Adrenal gland (tissue), 9 donors: ENCODE measurements at regions not wholly inside any gene's neighbourhood (a gene's known extent, or its start where the extent isn't known, plus 50 kb on each side); places are given as distances from the start of the nearest gene placed in this dataset.

ENCODE experiments used
- DNase-seq, 7 donors: peaks; one replicate each; pipeline ENCODE4 v3.0.0-alpha.2; 2019 to 2020
- H3K27ac ChIP-seq, 5 donors: fragments of 200-600 bp; sonication (generic) in 4 of 5; 1 replicate in 3 of 5; 2 replicates in 2 of 5; pipeline versions ENCODE4 v1.5.1 to v1.8.0; 2016 to 2020; ENCODE audit warnings: mild to moderate bottlenecking in 1 of 5
- H3K27me3 ChIP-seq: fragments of 200-600 bp; 2 replicates; pipeline ENCODE4 v1.8.0; 2021
- H3K36me3 ChIP-seq, 2 donors: fragments of 200-600 bp; replicated peaks in 1 of 2; 1 replicate in 1 of 2; 2 replicates in 1 of 2; pipeline versions ENCODE4 v1.5.1 to v1.8.0; 2018 to 2022
- H3K4me1 ChIP-seq, 2 donors: fragments of 200-600 bp; replicated peaks in 1 of 2; 1 replicate in 1 of 2; 2 replicates in 1 of 2; pipeline versions ENCODE4 v1.5.1 to v1.8.0; 2018 to 2021
- H3K4me3 ChIP-seq, 4 donors: fragments of 200-600 bp; sonication (generic) in 3 of 4; one replicate each; pipeline ENCODE4 v1.5.1; 2016 to 2018
- H3K9me3 ChIP-seq, 3 donors: fragments of 200-600 bp; sonication (generic) in 1 of 3; replicated peaks in 1 of 3; 1 replicate in 2 of 3; 2 replicates in 1 of 3; pipeline versions ENCODE4 v1.5.1 to v1.8.0; 2016 to 2021
- CTCF ChIP-seq, 6 experiments: fragments of 450-650 bp in 4 of 6; fragments of 200-600 bp in 2 of 6; sonication (generic) in 1 of 6; IDR thresholded peaks; 1 replicate in 5 of 6; 2 replicates in 1 of 6; pipeline versions ENCODE4 v1.5.1 to v1.8.0; 2016 to 2021; ENCODE audit warnings: antibody characterized with exemption in 6 of 6, mild to moderate bottlenecking in 2 of 6, moderate library complexity in 1 of 6
- POLR2A ChIP-seq, 2 donors: fragments of 450-650 bp; IDR thresholded peaks; one replicate each; pipeline ENCODE4 v1.6.1; 2017; ENCODE audit warnings: antibody characterized with exemption in 2 of 2, mild to moderate bottlenecking in 2 of 2, moderate library complexity in 1 of 2
- WGBS, 4 donors: extraction: QIAGEN DNeasy Blood & Tissue Kit in 2 of 4; methylation state at CpG; one replicate each; pipeline versions ENCODE4 v1.1.5 to v1.1.7; 2013 to 2017; 5-methylcytosine and 5-hydroxymethylcytosine counted together
- intact Hi-C, 2 donors: fragments of 100-400 bp; cut with DNase I; formaldehyde crosslinking; loops; one replicate each; pipeline versions ENCODE4 v1.14.1 to v1.15.0; 2022 to 2023
- donor health status: healthy with polysubstance abuse.
- donor health status: Bipolar disorder and iron deficiency.
- donor health status: DM: yes; HTN: yes; CAD: no.
- donor health status: DM: no; HTN: no; CAD: no.
- donor health status: DM: no; HTN: no; CAD: no.

DNA sequence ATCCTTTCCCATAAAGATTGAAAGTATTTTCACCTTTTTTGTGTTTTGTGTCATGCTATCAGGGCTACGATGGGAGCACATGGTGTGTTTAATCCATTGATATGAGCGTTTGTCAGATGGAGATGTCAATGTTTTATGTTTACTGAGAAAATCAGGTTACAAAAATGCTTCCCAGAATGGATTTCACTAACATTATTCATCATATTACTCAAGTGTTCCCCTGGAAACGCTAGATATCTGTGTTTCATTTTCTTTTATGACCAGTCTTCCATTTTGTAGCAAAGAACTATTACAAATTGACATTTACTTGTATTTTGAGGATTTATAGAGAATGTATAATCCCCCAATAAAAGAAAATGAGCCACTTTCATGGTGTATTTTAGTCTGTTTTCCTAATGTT is 293.5 kb upstream of the AKR1E2 start:
- intact Hi-C loops, result no loop called here
- DNase-seq, result no peak
- 52 to 67% (median 63%) methylated on average over 3 of the region's 3 CpGs for WGBS, 4 donors
- H3K4me3 ChIP-seq, result no peak overlapping the region
- no peaks in the 10 kb centered on the region for H3K27me3 ChIP-seq
- H3K36me3 ChIP-seq, result no peaks in the 10 kb centered on the region
- TF ChIP-seq CTCF (IDR thresholded peaks at IDR 0.05), result no peak
- no peak for TF ChIP-seq POLR2A (IDR thresholded peaks at IDR 0.05)
- H3K9me3 ChIP-seq, result no peaks in the 10 kb centered on the region
- no peaks in the 10 kb centered on the region for H3K4me1 ChIP-seq
- H3K27ac ChIP-seq, result no peak overlapping the region

DNA sequence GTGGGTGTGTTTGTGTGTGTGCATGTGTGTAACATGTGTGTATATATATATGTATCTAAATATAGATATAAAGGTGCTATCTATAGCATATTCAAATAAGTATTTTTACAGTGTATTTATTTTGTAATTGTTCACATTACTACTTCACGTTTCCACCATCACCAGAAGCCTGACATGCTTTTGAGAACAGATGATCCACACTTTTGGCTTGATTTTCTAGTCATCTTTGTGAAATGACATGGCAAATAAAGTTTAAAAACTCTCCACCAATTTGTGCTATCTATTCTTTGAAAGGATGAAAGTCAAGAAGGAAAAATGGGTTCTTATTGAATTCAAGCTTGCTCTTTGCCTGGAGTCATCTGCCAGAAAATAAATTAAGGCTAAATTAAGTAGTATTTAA is 294.0 kb upstream of the AKR1E2 start:
- Histone ChIP-seq H3K27ac (no peak overlapping the region), H3K4me3 (no peak overlapping the region), H3K4me1 (no peaks in the 10 kb centered on the region), H3K9me3 (no peaks in the 10 kb centered on the region), H3K36me3 (no peaks in the 10 kb centered on the region), H3K27me3 (no peaks in the 10 kb centered on the region)
- WGBS, 4 donors, result 52 to 74% (median 60%) methylated on average over 1 of the region's 1 CpG
- no peak for DNase-seq
- intact Hi-C loops, result no loop called here
- TF ChIP-seq POLR2A (IDR thresholded peaks at IDR 0.05), result no peak
- no peak for TF ChIP-seq CTCF (IDR thresholded peaks at IDR 0.05)

- no peak overlapping the region for H3K27ac ChIP-seq
- no peak overlapping the region for H3K4me3 ChIP-seq
- no peaks in the 10 kb centered on the region for H3K4me1 ChIP-seq
- intact Hi-C loops, result no loop called here
- DNase-seq, result no peak
- no peaks in the 10 kb centered on the region for H3K36me3 ChIP-seq
- TF ChIP-seq CTCF (IDR thresholded peaks at IDR 0.05) (no peak), POLR2A (IDR thresholded peaks at IDR 0.05) (no peak)
- H3K9me3 ChIP-seq, result no peaks in the 10 kb centered on the region
- no peaks in the 10 kb centered on the region for H3K27me3 ChIP-seq
Observed at GRCh38 chr10:4529266-4529665, 296.7 kb upstream of the AKR1E2 start.

- intact Hi-C loops, result no loop called here
- no peak overlapping the region for H3K4me3 ChIP-seq
- no peaks in the 10 kb centered on the region for H3K4me1 ChIP-seq
- H3K9me3 ChIP-seq, result no peaks in the 10 kb centered on the region
- H3K27ac ChIP-seq, result no peak overlapping the region
- H3K36me3 ChIP-seq, result no peaks in the 10 kb centered on the region
- no peaks in the 10 kb centered on the region for H3K27me3 ChIP-seq
- 72 to 75% (median 73%) methylated on average over 7 of the region's 7 CpGs for WGBS, 4 donors
- no peak for TF ChIP-seq POLR2A (IDR thresholded peaks at IDR 0.05)
- TF ChIP-seq CTCF (IDR thresholded peaks at IDR 0.05), result no peak
- DNase-seq, result no peak
Observed at GRCh38 chr10:4527281-4527970, 298.6 kb upstream of the AKR1E2 start.
